Liver (tissue), 8 donors: ENCODE measurements at regions not wholly inside any gene's neighbourhood (a gene's known extent, or its start where the extent isn't known, plus 50 kb on each side); places are given as distances from the start of the nearest gene placed in this dataset.
"Not testable (repeated sequence)": the region's sequence is repeated elsewhere in the genome, so short reads cannot be mapped to it uniquely, and the experiment has no call there.

Experiments used
- DNase-seq: peaks from one replicate; pipeline ENCODE4 v3.0.0-alpha.2; 2017; ENCODE audit warnings: low spot score
- H3K27ac ChIP-seq, 2 donors: one replicate each; pipeline ENCODE4 v1.7.0; 2013; ENCODE audit warnings: inconsistent platforms in 2 of 2, low read length in 2 of 2, control low read depth in 1 of 2, low read depth in 1 of 2, mild to moderate bottlenecking in 1 of 2
- H3K27me3 ChIP-seq, 4 donors: one replicate each; pipeline versions ENCODE4 v1.6.1 to v1.7.0; 2013; ENCODE audit warnings: low read length in 3 of 4, inconsistent platforms in 1 of 4, mild to moderate bottlenecking in 1 of 4, moderate library complexity in 1 of 4; ENCODE audit not compliant: control insufficient read depth in 4 of 4, insufficient read depth in 4 of 4
- H3K36me3 ChIP-seq, 4 donors: one replicate each; pipeline versions ENCODE4 v1.6.1 to v1.7.0; 2013; ENCODE audit warnings: low read length in 3 of 4, mild to moderate bottlenecking in 3 of 4, low read depth in 1 of 4, moderate library complexity in 1 of 4; ENCODE audit not compliant: control insufficient read depth in 4 of 4, insufficient read depth in 3 of 4
- H3K4me1 ChIP-seq, 4 donors: one replicate each; pipeline versions ENCODE4 v1.6.1 to v1.7.0; 2013; ENCODE audit warnings: low read length in 3 of 4, mild to moderate bottlenecking in 3 of 4, moderate library complexity in 1 of 4; ENCODE audit not compliant: control insufficient read depth in 4 of 4, insufficient read depth in 4 of 4
- H3K4me3 ChIP-seq, 3 donors: one replicate each; pipeline versions ENCODE4 v1.6.1 to v1.7.0; 2013; ENCODE audit warnings: low read length in 3 of 3, control low read depth in 1 of 3, low read depth in 1 of 3, mild to moderate bottlenecking in 1 of 3
- H3K9ac ChIP-seq, 2 donors: one replicate each; pipeline ENCODE4 v1.7.0; 2013; ENCODE audit warnings: low read length in 2 of 2, mild to moderate bottlenecking in 2 of 2, moderate library complexity in 2 of 2, control low read depth in 1 of 2, low read depth in 1 of 2
- H3K9me3 ChIP-seq, 4 donors: one replicate each; pipeline versions ENCODE4 v1.6.1 to v1.7.0; 2013; ENCODE audit warnings: low read length in 3 of 4; ENCODE audit not compliant: control insufficient read depth in 4 of 4
- ATF3 ChIP-seq: IDR thresholded peaks from 2 replicates; pipeline ENCODE4 v1.6.1; 2016; ENCODE audit warnings: antibody characterized with exemption
- EGR1 ChIP-seq, 2 donors: IDR thresholded peaks; 2 replicates each; pipeline ENCODE4 v1.6.1; 2016 to 2018; ENCODE audit warnings: antibody characterized with exemption in 2 of 2, low read depth in 2 of 2
- FOXA1 ChIP-seq: IDR thresholded peaks from 2 replicates; pipeline ENCODE4 v1.6.1; 2016; ENCODE audit warnings: antibody characterized with exemption
- FOXA2 ChIP-seq: IDR thresholded peaks from 2 replicates; pipeline ENCODE4 v1.6.1; 2016; ENCODE audit warnings: antibody characterized with exemption
- GABPA ChIP-seq, 2 donors: IDR thresholded peaks in 1 of 2; conservative IDR thresholded peaks in 1 of 2; 2 replicates each; pipeline ENCODE4 v1.6.1; 2016; ENCODE audit warnings: antibody characterized with exemption in 2 of 2, mild to moderate bottlenecking in 1 of 2, moderate library complexity in 1 of 2
- HNF4A ChIP-seq, 2 donors: conservative IDR thresholded peaks; 2 replicates each; pipeline ENCODE4 v1.6.1; 2016; ENCODE audit warnings: antibody characterized with exemption in 2 of 2, mild to moderate bottlenecking in 2 of 2
- HNF4G ChIP-seq: IDR thresholded peaks from 2 replicates; pipeline ENCODE4 v1.6.1; 2016; ENCODE audit warnings: antibody characterized with exemption
- JUND ChIP-seq, 2 donors: IDR thresholded peaks; 2 replicates each; pipeline ENCODE4 v1.6.1; 2016; ENCODE audit warnings: antibody characterized with exemption in 2 of 2
- NR2F2 ChIP-seq: IDR thresholded peaks from 2 replicates; pipeline ENCODE4 v1.6.1; 2016; ENCODE audit warnings: antibody characterized with exemption
- RAD21 ChIP-seq, 2 donors: IDR thresholded peaks; 2 replicates each; pipeline ENCODE4 v1.6.1; 2016; ENCODE audit warnings: antibody characterized with exemption in 2 of 2, mild to moderate bottlenecking in 2 of 2
- RXRA ChIP-seq, 2 donors: IDR thresholded peaks; 2 replicates each; pipeline ENCODE4 v1.6.1; 2017 to 2018; ENCODE audit warnings: antibody characterized with exemption in 2 of 2, mild to moderate bottlenecking in 1 of 2
- SP1 ChIP-seq: IDR thresholded peaks from 2 replicates; pipeline ENCODE4 v1.6.1; 2018; ENCODE audit warnings: antibody characterized with exemption, mild to moderate bottlenecking
- TAF1 ChIP-seq: conservative IDR thresholded peaks from 2 replicates; pipeline ENCODE4 v1.6.1; 2016; ENCODE audit warnings: antibody characterized with exemption, mild to moderate bottlenecking
- YY1 ChIP-seq: IDR thresholded peaks from 2 replicates; pipeline ENCODE4 v1.6.1; 2016; ENCODE audit warnings: antibody characterized with exemption, mild to moderate bottlenecking
- WGBS: extraction: QIAGEN DNeasy Blood & Tissue Kit; methylation state at CpG from one replicate; pipeline ENCODE4 v1.1.7; 2013; 5-methylcytosine and 5-hydroxymethylcytosine counted together
- TF ChIP-seq, protein P1 (sequence below): IDR thresholded peaks from 2 replicates; pipeline ENCODE4 v1.6.1; 2016; ENCODE audit warnings: antibody characterized with exemption
- TF ChIP-seq, protein P2 (sequence below): fragments of 150-350 bp; IDR thresholded peaks from 2 replicates; pipeline ENCODE4 v1.5.1; 2017; ENCODE audit warnings: improper control_type of control experiment, low read depth, low read length; ENCODE audit not compliant: missing input control
- TF ChIP-seq, protein P3 (sequence below): IDR thresholded peaks from 2 replicates; pipeline ENCODE4 v1.6.1; 2016; ENCODE audit warnings: antibody characterized with exemption
- TF ChIP-seq, protein P4 (sequence below): IDR thresholded peaks from 2 replicates; pipeline ENCODE4 v1.6.1; 2016; ENCODE audit warnings: antibody characterized with exemption, mild to moderate bottlenecking
- donor health status: healthy.
- donor health status: healthy.
- donor health status: healthy.
- donor health status: healthy.
- donor health status: healthy.

GRCh38 chr4:173626277-173626676, 96.2 kb upstream of the HAND2 start:
- WGBS, result 67% methylated on average over 1 of the region's 1 CpG
- TF ChIP-seq EGR1 (IDR thresholded peaks at IDR 0.05; ENCODE audit: low read depth in 2 of 2), result no peak
- TF ChIP-seq, protein P1, sequence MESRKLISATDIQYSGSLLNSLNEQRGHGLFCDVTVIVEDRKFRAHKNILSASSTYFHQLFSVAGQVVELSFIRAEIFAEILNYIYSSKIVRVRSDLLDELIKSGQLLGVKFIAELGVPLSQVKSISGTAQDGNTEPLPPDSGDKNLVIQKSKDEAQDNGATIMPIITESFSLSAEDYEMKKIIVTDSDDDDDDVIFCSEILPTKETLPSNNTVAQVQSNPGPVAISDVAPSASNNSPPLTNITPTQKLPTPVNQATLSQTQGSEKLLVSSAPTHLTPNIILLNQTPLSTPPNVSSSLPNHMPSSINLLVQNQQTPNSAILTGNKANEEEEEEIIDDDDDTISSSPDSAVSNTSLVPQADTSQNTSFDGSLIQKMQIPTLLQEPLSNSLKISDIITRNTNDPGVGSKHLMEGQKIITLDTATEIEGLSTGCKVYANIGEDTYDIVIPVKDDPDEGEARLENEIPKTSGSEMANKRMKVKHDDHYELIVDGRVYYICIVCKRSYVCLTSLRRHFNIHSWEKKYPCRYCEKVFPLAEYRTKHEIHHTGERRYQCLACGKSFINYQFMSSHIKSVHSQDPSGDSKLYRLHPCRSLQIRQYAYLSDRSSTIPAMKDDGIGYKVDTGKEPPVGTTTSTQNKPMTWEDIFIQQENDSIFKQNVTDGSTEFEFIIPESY, result no peak
- TF ChIP-seq RAD21 (IDR thresholded peaks at IDR 0.05), result no peak
- no peak for TF ChIP-seq ATF3
- TF ChIP-seq TAF1, result no peak
- TF ChIP-seq JUND (IDR thresholded peaks at IDR 0.05), result no peak
- TF ChIP-seq HNF4G, result no peak
- TF ChIP-seq NR2F2, result no peak
- TF ChIP-seq RXRA (IDR thresholded peaks at IDR 0.05), result no peak
- no peak for TF ChIP-seq GABPA (IDR thresholded peaks at IDR 0.05 in 1 of 2, conservative IDR thresholded peaks at IDR 0.05 in 1 of 2)
- TF ChIP-seq, protein P2, sequence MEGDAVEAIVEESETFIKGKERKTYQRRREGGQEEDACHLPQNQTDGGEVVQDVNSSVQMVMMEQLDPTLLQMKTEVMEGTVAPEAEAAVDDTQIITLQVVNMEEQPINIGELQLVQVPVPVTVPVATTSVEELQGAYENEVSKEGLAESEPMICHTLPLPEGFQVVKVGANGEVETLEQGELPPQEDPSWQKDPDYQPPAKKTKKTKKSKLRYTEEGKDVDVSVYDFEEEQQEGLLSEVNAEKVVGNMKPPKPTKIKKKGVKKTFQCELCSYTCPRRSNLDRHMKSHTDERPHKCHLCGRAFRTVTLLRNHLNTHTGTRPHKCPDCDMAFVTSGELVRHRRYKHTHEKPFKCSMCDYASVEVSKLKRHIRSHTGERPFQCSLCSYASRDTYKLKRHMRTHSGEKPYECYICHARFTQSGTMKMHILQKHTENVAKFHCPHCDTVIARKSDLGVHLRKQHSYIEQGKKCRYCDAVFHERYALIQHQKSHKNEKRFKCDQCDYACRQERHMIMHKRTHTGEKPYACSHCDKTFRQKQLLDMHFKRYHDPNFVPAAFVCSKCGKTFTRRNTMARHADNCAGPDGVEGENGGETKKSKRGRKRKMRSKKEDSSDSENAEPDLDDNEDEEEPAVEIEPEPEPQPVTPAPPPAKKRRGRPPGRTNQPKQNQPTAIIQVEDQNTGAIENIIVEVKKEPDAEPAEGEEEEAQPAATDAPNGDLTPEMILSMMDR, result no peak
- no peak for TF ChIP-seq FOXA1
- TF ChIP-seq FOXA2, result no peak
- no peak for TF ChIP-seq YY1

GRCh38 chr4:173618648-173619047, 88.6 kb upstream of the HAND2 start:
- H3K4me1 ChIP-seq, H3K9me3 ChIP-seq, H3K27me3 ChIP-seq, H3K9ac ChIP-seq, DNase-seq, H3K27ac ChIP-seq, H3K36me3 ChIP-seq, H3K4me3 ChIP-seq: not testable (repeated sequence)
- 77% methylated on average over 5 of the region's 5 CpGs for WGBS

More at GRCh38 chr4:173626277-173626676, 96.2 kb upstream of the HAND2 start:
- no peak overlapping the region for H3K9ac ChIP-seq
- no peak overlapping the region for H3K27ac ChIP-seq
- H3K4me3 ChIP-seq, result no peak overlapping the region
- no peaks in the 10 kb centered on the region for H3K27me3 ChIP-seq
- no peak for DNase-seq
- no peaks in the 10 kb centered on the region for H3K4me1 ChIP-seq
- peaks cover 3 to 12% (median 8%) of the 10 kb centered on the region in 4 donors for H3K9me3 ChIP-seq
- no peaks in the 10 kb centered on the region for H3K36me3 ChIP-seq

DNA sequence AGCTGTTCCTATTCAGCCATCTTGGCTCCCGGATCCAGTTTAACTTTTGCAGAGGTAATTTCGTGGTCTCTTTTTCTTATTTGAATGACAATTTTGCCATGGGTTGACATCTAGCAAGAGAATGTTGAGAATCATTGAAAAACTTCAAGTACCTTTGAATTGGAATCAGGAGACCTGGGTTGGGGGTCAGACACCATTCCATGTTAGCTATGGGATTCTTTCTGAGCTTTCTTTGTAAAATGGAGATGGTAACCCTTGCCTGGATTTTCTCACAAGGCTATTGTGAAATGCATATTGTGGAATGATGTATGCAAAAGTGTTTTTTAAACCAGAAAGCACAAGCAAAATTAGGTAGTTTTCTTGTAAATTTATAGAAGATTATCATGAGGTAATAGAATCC, 79.1 kb upstream of the HAND2 start:
- Histone ChIP-seq H3K4me3 (no peak overlapping the region), H3K36me3 (no peaks in the 10 kb centered on the region), H3K27ac (no peak overlapping the region), H3K27me3 (no peaks in the 10 kb centered on the region), H3K4me1 (no peaks in the 10 kb centered on the region), H3K9me3 (no peaks in the 10 kb centered on the region), H3K9ac (no peak overlapping the region)
- WGBS, result 72% methylated on average over 2 of the region's 2 CpGs
- no peak for DNase-seq
- TF ChIP-seq EGR1 (IDR thresholded peaks at IDR 0.05; ENCODE audit: low read depth in 2 of 2) (no peak), JUND (IDR thresholded peaks at IDR 0.05) (no peak), TAF1 (no peak), FOXA1 (no peak), RXRA (IDR thresholded peaks at IDR 0.05) (no peak), GABPA (IDR thresholded peaks at IDR 0.05 in 1 of 2, conservative IDR thresholded peaks at IDR 0.05 in 1 of 2) (no peak), RAD21 (IDR thresholded peaks at IDR 0.05) (no peak), ATF3 (no peak), SP1 (no peak), HNF4A (conservative IDR thresholded peaks at IDR 0.05) (no peak), YY1 (no peak), HNF4G (no peak)
- TF ChIP-seq, protein P3, sequence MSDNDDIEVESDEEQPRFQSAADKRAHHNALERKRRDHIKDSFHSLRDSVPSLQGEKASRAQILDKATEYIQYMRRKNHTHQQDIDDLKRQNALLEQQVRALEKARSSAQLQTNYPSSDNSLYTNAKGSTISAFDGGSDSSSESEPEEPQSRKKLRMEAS, result no peak
- TF ChIP-seq, protein P4, sequence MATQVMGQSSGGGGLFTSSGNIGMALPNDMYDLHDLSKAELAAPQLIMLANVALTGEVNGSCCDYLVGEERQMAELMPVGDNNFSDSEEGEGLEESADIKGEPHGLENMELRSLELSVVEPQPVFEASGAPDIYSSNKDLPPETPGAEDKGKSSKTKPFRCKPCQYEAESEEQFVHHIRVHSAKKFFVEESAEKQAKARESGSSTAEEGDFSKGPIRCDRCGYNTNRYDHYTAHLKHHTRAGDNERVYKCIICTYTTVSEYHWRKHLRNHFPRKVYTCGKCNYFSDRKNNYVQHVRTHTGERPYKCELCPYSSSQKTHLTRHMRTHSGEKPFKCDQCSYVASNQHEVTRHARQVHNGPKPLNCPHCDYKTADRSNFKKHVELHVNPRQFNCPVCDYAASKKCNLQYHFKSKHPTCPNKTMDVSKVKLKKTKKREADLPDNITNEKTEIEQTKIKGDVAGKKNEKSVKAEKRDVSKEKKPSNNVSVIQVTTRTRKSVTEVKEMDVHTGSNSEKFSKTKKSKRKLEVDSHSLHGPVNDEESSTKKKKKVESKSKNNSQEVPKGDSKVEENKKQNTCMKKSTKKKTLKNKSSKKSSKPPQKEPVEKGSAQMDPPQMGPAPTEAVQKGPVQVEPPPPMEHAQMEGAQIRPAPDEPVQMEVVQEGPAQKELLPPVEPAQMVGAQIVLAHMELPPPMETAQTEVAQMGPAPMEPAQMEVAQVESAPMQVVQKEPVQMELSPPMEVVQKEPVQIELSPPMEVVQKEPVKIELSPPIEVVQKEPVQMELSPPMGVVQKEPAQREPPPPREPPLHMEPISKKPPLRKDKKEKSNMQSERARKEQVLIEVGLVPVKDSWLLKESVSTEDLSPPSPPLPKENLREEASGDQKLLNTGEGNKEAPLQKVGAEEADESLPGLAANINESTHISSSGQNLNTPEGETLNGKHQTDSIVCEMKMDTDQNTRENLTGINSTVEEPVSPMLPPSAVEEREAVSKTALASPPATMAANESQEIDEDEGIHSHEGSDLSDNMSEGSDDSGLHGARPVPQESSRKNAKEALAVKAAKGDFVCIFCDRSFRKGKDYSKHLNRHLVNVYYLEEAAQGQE, result no peak
- TF ChIP-seq, protein P1, result no peak
